HEK293 (cell line): ENCODE measurements at regions not wholly inside any gene's neighbourhood (a gene's known extent, or its start where the extent isn't known, plus 50 kb on each side); places are given as distances from the start of the nearest gene placed in this dataset.
A peak's percentile ranks its signal among the peaks of the same experiment; 100 is the strongest.

ENCODE experiments used
- CTCF ChIA-PET: fragments of 350-600 bp; formaldehyde crosslinking; extraction: SDS; loops from one replicate; lab custom pipeline; 2021; ENCODE audit warnings: antibody characterized with exemption; lab: Yijun Ruan, JAX
- POLR2A ChIA-PET: fragments of 300-600 bp; formaldehyde crosslinking; extraction: SDS; loops from one replicate; lab custom pipeline; 2020; ENCODE audit warnings: antibody characterized with exemption, inconsistent platforms; lab: Yijun Ruan, JAX
- H3K27ac ChIP-seq: fragments of 200-500 bp; sonication (Bioruptor generic); 2 replicates; pipeline ENCODE4 v1.5.1; 2014; ENCODE audit warnings: low read depth, low read length, control low read depth, inconsistent platforms; ENCODE audit errors: extremely low read depth
- H3K36me3 ChIP-seq, 2 experiments: fragments of 200-500 bp in 1 of 2; sonication (Bioruptor generic) in 1 of 2; 1 replicate in 1 of 2; 2 replicates in 1 of 2; pipeline ENCODE4 v1.5.1; 2014 to 2017; ENCODE audit warnings: inconsistent platforms in 2 of 2, low read length in 2 of 2; ENCODE audit not compliant: control insufficient read depth in 2 of 2, insufficient read depth in 1 of 2
- H3K4me1 ChIP-seq: fragments of 200-500 bp; sonication (Bioruptor generic); 2 replicates; pipeline ENCODE4 v1.5.1; 2014; ENCODE audit warnings: mild to moderate bottlenecking, low read length, inconsistent platforms; ENCODE audit not compliant: control insufficient read depth, insufficient read depth
- H3K4me3 ChIP-seq: 2 replicates; pipeline ENCODE4 v1.5.1; 2011; ENCODE audit warnings: low read depth, mild to moderate bottlenecking, control low read depth, low read length, moderate library complexity
- H3K9me3 ChIP-seq: fragments of 200-500 bp; sonication (Bioruptor generic); 2 replicates; pipeline ENCODE4 v1.5.1; 2014; ENCODE audit warnings: low read depth, low read length, inconsistent platforms; ENCODE audit not compliant: control insufficient read depth, insufficient read depth
- ATF2 ChIP-seq: fragments of 450-650 bp; formaldehyde crosslinking; IDR thresholded peaks from 2 replicates; pipeline ENCODE4 v1.5.1; 2016; ENCODE audit warnings: missing biosample characterization, missing genetic modification characterization, low read depth
- FEZF1 ChIP-seq: fragments of 450-650 bp; formaldehyde crosslinking; IDR thresholded peaks from 2 replicates; pipeline ENCODE4 v1.5.1; 2016; ENCODE audit warnings: missing biosample characterization, missing genetic modification characterization
- GLIS2 ChIP-seq: fragments of 450-650 bp; formaldehyde crosslinking; IDR thresholded peaks from 2 replicates; pipeline ENCODE4 v1.5.1; 2016; ENCODE audit warnings: missing biosample characterization, missing genetic modification characterization
- KLF8 ChIP-seq: fragments of 450-650 bp; formaldehyde crosslinking; IDR thresholded peaks from 2 replicates; pipeline ENCODE4 v1.5.1; 2016; ENCODE audit warnings: missing biosample characterization, missing genetic modification characterization
- OVOL3 ChIP-seq: fragments of 450-650 bp; formaldehyde crosslinking; IDR thresholded peaks from 2 replicates; pipeline ENCODE4 v1.5.1; 2016; ENCODE audit warnings: missing biosample characterization, missing genetic modification characterization
- PATZ1 ChIP-seq: fragments of 450-650 bp; formaldehyde crosslinking; IDR thresholded peaks from 2 replicates; pipeline ENCODE4 v1.5.1; 2016; ENCODE audit warnings: missing biosample characterization, missing genetic modification characterization
- REST ChIP-seq: fragments of 450-650 bp; formaldehyde crosslinking; IDR thresholded peaks from 2 replicates; pipeline ENCODE4 v1.5.1; 2016; ENCODE audit warnings: missing biosample characterization, missing genetic modification characterization
- SP2 ChIP-seq: fragments of 450-650 bp; formaldehyde crosslinking; IDR thresholded peaks from 2 replicates; pipeline ENCODE4 v1.5.1; 2016; ENCODE audit warnings: missing biosample characterization, missing genetic modification characterization
- TRIM28 ChIP-seq: IDR thresholded peaks from 2 replicates; pipeline ENCODE4 v1.6.1; 2011; ENCODE audit warnings: low read length, control low read depth, borderline replicate concordance
- ZFP69B ChIP-seq: fragments of 450-650 bp; formaldehyde crosslinking; IDR thresholded peaks from 2 replicates; pipeline ENCODE4 v1.5.1; 2016; ENCODE audit warnings: missing biosample characterization, missing genetic modification characterization
- ZNF112 ChIP-seq: fragments of 450-650 bp; formaldehyde crosslinking; IDR thresholded peaks from 2 replicates; pipeline ENCODE4 v1.5.0; 2017; ENCODE audit warnings: missing biosample characterization, missing genetic modification characterization
- ZNF18 ChIP-seq: fragments of 450-650 bp; formaldehyde crosslinking; IDR thresholded peaks from 2 replicates; pipeline ENCODE4 v1.5.1; 2016; ENCODE audit warnings: missing biosample characterization, missing genetic modification characterization
- ZNF2 ChIP-seq: fragments of 450-650 bp; formaldehyde crosslinking; IDR thresholded peaks from 2 replicates; pipeline ENCODE4 v1.5.1; 2016; ENCODE audit warnings: missing biosample characterization, missing genetic modification characterization
- ZNF362 ChIP-seq: fragments of 450-650 bp; formaldehyde crosslinking; IDR thresholded peaks from 2 replicates; pipeline ENCODE4 v1.5.1; 2016; ENCODE audit warnings: missing biosample characterization, missing genetic modification characterization
- ZNF514 ChIP-seq: fragments of 450-650 bp; formaldehyde crosslinking; IDR thresholded peaks from 2 replicates; pipeline ENCODE4 v1.5.1; 2016; ENCODE audit warnings: missing biosample characterization, missing genetic modification characterization
- ZNF658 ChIP-seq: fragments of 450-650 bp; formaldehyde crosslinking; IDR thresholded peaks from 2 replicates; pipeline ENCODE4; 2016; ENCODE audit warnings: missing biosample characterization, missing genetic modification characterization
- ZNF837 ChIP-seq: fragments of 450-650 bp; formaldehyde crosslinking; IDR thresholded peaks from 2 replicates; pipeline ENCODE4 v1.5.1; 2016; ENCODE audit warnings: missing biosample characterization, missing genetic modification characterization

- Histone ChIP-seq H3K4me3 (no peak overlapping the region), H3K9me3 (no peaks in the 10 kb centered on the region), H3K4me1 (no peaks in the 10 kb centered on the region), H3K36me3 (no peaks in the 10 kb centered on the region), H3K27ac (no peak overlapping the region)
- TF ChIP-seq TRIM28 (peak; percentile 57; the same call in 1 of the 2 replicates), PATZ1 (tag by site-specific recombination) (no peak), ZNF18 (tag by site-specific recombination) (no peak), ZNF514 (tag by site-specific recombination) (no peak), KLF8 (tag by site-specific recombination) (no peak), ZFP69B (tag by site-specific recombination) (no peak), ZNF658 (tag by site-specific recombination) (no peak), GLIS2 (tag by site-specific recombination) (no peak), SP2 (no peak), FEZF1 (tag by site-specific recombination) (no peak), REST (no peak), ZNF362 (tag by site-specific recombination) (no peak), ZNF837 (no peak), OVOL3 (no peak), ATF2 (peak; percentile 71; the same call in 1 of the 2 replicates), ZNF2 (tag by site-specific recombination) (no peak), ZNF112 (no peak)
- CTCF ChIA-PET, result interaction anchor here (0.7 kb wide), 1 partner anchor 312 kb away, joined by 3 read pairs; no protein-coding TSS in a partner anchor
- POLR2A ChIA-PET, result no interaction called here
Measured at GRCh38 chr18:63051928-63052327, 267.6 kb downstream of the BCL2 start.
